ENCODE measurements at regions not wholly inside any gene's neighbourhood (a gene's known extent, or its start where the extent isn't known, plus 50 kb on each side); places are given as distances from the start of the nearest gene placed in this dataset.

- TF ChIP-seq PHF8 (conservative IDR thresholded peaks at IDR 0.05; ENCODE audit: low read depth, low read length), result no peak
Measured at GRCh38 chr2:236872015-236872414, 213.7 kb upstream of the COPS8 start (continued).

Measured in H1 (cell line).